ENCODE measurements at regions not wholly inside any gene's neighbourhood (a gene's known extent, or its start where the extent isn't known, plus 50 kb on each side); places are given as distances from the start of the nearest gene placed in this dataset.

- no peak overlapping the region for H3K4me3 ChIP-seq (ENCODE audit: low read depth, low read length)
- DNase-seq (ENCODE audit: low read depth) = no peak
- TF ChIP-seq CTCF (IDR thresholded peaks at IDR 0.05; ENCODE audit: control insufficient read depth, extremely low read depth, insufficient read depth) = no peak
Observed at GRCh38 chr2:145851730-145852129, 1331.8 kb upstream of the ZEB2 start.

GRCh38 chr2:145849466-145849865 is 1329.5 kb upstream of the ZEB2 start:
- no peak for TF ChIP-seq CTCF (IDR thresholded peaks at IDR 0.05; ENCODE audit: control insufficient read depth, extremely low read depth, insufficient read depth)
- H3K4me3 ChIP-seq (ENCODE audit: low read depth, low read length) = no peak overlapping the region
- no peak for DNase-seq (ENCODE audit: low read depth)

- no peak overlapping the region for H3K4me3 ChIP-seq (ENCODE audit: low read depth, low read length)
- DNase-seq (ENCODE audit: low read depth) = no peak
- no peak for TF ChIP-seq CTCF (IDR thresholded peaks at IDR 0.05; ENCODE audit: control insufficient read depth, extremely low read depth, insufficient read depth)
Observed at GRCh38 chr2:145846982-145847381, 1327.1 kb upstream of the ZEB2 start.

- no peak for TF ChIP-seq CTCF (IDR thresholded peaks at IDR 0.05; ENCODE audit: control insufficient read depth, extremely low read depth, insufficient read depth)
- no peak for DNase-seq (ENCODE audit: low read depth)
Observed at GRCh38 chr2:145845923-145846322, 1326.0 kb upstream of the ZEB2 start.

GRCh38 chr2:145845207-145845894 is 1325.4 kb upstream of the ZEB2 start:
- no peak overlapping the region for H3K4me3 ChIP-seq (ENCODE audit: low read depth, low read length)
- peak; percentile 18 for DNase-seq (ENCODE audit: low read depth)
- no peak for TF ChIP-seq CTCF (IDR thresholded peaks at IDR 0.05; ENCODE audit: control insufficient read depth, extremely low read depth, insufficient read depth)

More at GRCh38 chr2:145845923-145846322, 1326.0 kb upstream of the ZEB2 start:
- H3K4me3 ChIP-seq (ENCODE audit: low read depth, low read length) = no peak overlapping the region

GRCh38 chr2:145841973-145842372 is 1322.1 kb upstream of the ZEB2 start:
- no peak for TF ChIP-seq CTCF (IDR thresholded peaks at IDR 0.05; ENCODE audit: control insufficient read depth, extremely low read depth, insufficient read depth)
- no peak for DNase-seq (ENCODE audit: low read depth)
- no peak overlapping the region for H3K4me3 ChIP-seq (ENCODE audit: low read depth, low read length)

- TF ChIP-seq CTCF (IDR thresholded peaks at IDR 0.05; ENCODE audit: control insufficient read depth, extremely low read depth, insufficient read depth) = no peak
- no peak overlapping the region for H3K4me3 ChIP-seq (ENCODE audit: low read depth, low read length)
- no peak for DNase-seq (ENCODE audit: low read depth)
Observed at GRCh38 chr2:145836986-145837385, 1317.1 kb upstream of the ZEB2 start.
